SK-N-MC (cell line): ENCODE measurements at regions not wholly inside any gene's neighbourhood (a gene's known extent, or its start where the extent isn't known, plus 50 kb on each side); places are given as distances from the start of the nearest gene placed in this dataset.

Source experiments
- EZH2 ChIP-seq: fragments of 200-600 bp; sonication (generic); IDR thresholded peaks from one replicate; pipeline ENCODE4 v1.6.1; 2017; ENCODE audit warnings: antibody characterized with exemption
- POLR2AphosphoS5 ChIP-seq: IDR thresholded peaks from 2 replicates; pipeline ENCODE4 v1.6.1; 2012; ENCODE audit warnings: mild to moderate bottlenecking, low read depth, low read length, borderline replicate concordance

GRCh38 chr3:189042832-189043231, 128.9 kb upstream of the TPRG1 start:
- TF ChIP-seq EZH2 (no peak), POLR2AphosphoS5 (no peak)
